GM23248 (cell line): ENCODE measurements at regions not wholly inside any gene's neighbourhood (a gene's known extent, or its start where the extent isn't known, plus 50 kb on each side); places are given as distances from the start of the nearest gene placed in this dataset.

ENCODE experiments used
- EZH2 ChIP-seq: fragments of 200-600 bp; sonication (generic); IDR thresholded peaks from 2 replicates; pipeline ENCODE4 v1.6.1; 2018; ENCODE audit warnings: antibody characterized with exemption, mild to moderate bottlenecking; ENCODE audit not compliant: insufficient read depth, poor library complexity, severe bottlenecking
- EZH2phosphoT487 ChIP-seq: fragments of 200-600 bp; sonication (generic); IDR thresholded peaks from 2 replicates; pipeline ENCODE4 v1.6.1; 2018; ENCODE audit warnings: antibody characterized with exemption, moderate library complexity, mild to moderate bottlenecking, low read depth; ENCODE audit not compliant: insufficient read depth

DNA sequence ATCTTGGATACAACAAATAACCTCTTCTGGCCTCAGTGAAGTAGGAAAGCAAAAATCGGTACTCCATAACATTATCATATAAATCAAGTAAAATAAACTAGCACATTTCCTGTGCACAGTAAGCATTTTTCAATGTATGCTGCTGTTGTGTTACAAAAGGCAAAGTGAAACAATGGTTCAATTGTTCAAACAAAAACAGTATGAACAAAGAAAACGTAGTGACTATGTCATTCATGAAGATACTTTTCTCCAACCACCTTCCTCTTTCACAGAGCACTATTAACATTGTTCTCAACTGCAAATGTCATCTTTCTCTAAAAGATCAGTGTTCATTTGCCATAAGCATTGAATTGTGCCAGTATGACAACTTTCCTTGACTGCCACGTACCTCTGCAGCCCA, 318.6 kb upstream of the PRDM1 start:
- TF ChIP-seq EZH2 (no peak), EZH2phosphoT487 (no peak)
